MM.1S (cell line): ENCODE measurements at regions not wholly inside any gene's neighbourhood (a gene's known extent, or its start where the extent isn't known, plus 50 kb on each side); places are given as distances from the start of the nearest gene placed in this dataset.

ENCODE experiments used
- DNase-seq: peaks from one replicate; pipeline ENCODE4 v3.0.0-alpha.2; 2015
- H2AFZ ChIP-seq: fragments of 300-600 bp; sonication (generic); 2 replicates; pipeline ENCODE4 v1.6.0; 2016; ENCODE audit warnings: antibody characterized with exemption, low read length
- H3F3A ChIP-seq: fragments of 300-600 bp; sonication (generic); 2 replicates; pipeline ENCODE4 v1.6.1; 2016; ENCODE audit warnings: mild to moderate bottlenecking, antibody characterized with exemption, low read length, moderate library complexity, mixed read lengths; ENCODE audit not compliant: insufficient read depth
- H3K27ac ChIP-seq: fragments of 300-600 bp; sonication (generic); 2 replicates; pipeline ENCODE4 v1.5.1; 2016; ENCODE audit warnings: mild to moderate bottlenecking, low read length
- H3K27me3 ChIP-seq: fragments of 300-600 bp; sonication (generic); replicated peaks from 2 replicates; pipeline ENCODE4 v1.6.0; 2016; ENCODE audit warnings: low read length; ENCODE audit not compliant: insufficient read depth
- H3K36me3 ChIP-seq: fragments of 300-600 bp; sonication (generic); replicated peaks from 2 replicates; pipeline ENCODE4 v1.6.1; 2016; ENCODE audit warnings: mild to moderate bottlenecking, low read length, mixed read lengths; ENCODE audit not compliant: insufficient read depth
- H3K4me1 ChIP-seq: fragments of 300-600 bp; sonication (generic); 2 replicates; pipeline ENCODE4 v1.6.1; 2016; ENCODE audit warnings: low read length, mixed read lengths
- H3K4me2 ChIP-seq: fragments of 300-600 bp; sonication (generic); 2 replicates; pipeline ENCODE4 v1.6.0; 2016; ENCODE audit warnings: low read depth, low read length
- H3K4me3 ChIP-seq: fragments of 300-600 bp; sonication (generic); 2 replicates; pipeline ENCODE4 v1.5.1; 2016; ENCODE audit warnings: low read length, mixed read lengths
- H3K79me2 ChIP-seq: fragments of 300-600 bp; sonication (generic); 2 replicates; pipeline ENCODE4 v1.6.1; 2016; ENCODE audit warnings: mixed run types, low read length, mixed read lengths
- H3K9ac ChIP-seq: fragments of 300-600 bp; sonication (generic); 2 replicates; pipeline ENCODE4 v1.6.1; 2016; ENCODE audit warnings: low read length, mixed read lengths
- H3K9me2 ChIP-seq: fragments of 300-600 bp; sonication (generic); replicated peaks from 2 replicates; pipeline ENCODE4 v1.6.1; 2016; ENCODE audit warnings: mild to moderate bottlenecking, low read length, mixed read lengths; ENCODE audit not compliant: insufficient read depth
- H3K9me3 ChIP-seq: fragments of 300-600 bp; sonication (generic); replicated peaks from 2 replicates; pipeline ENCODE4 v1.6.1; 2016; ENCODE audit warnings: mild to moderate bottlenecking, low read length, mixed read lengths; ENCODE audit not compliant: insufficient read depth
- H4K20me1 ChIP-seq: fragments of 300-600 bp; sonication (generic); 2 replicates; pipeline ENCODE4 v1.6.1; 2016; ENCODE audit warnings: mild to moderate bottlenecking, low read length, moderate library complexity, mixed read lengths; ENCODE audit not compliant: insufficient read depth
- CTCF ChIP-seq: fragments of 300-600 bp; sonication (generic); IDR thresholded peaks from 2 replicates; pipeline ENCODE4 v1.5.1; 2016; ENCODE audit warnings: antibody characterized with exemption, low read length, mixed read lengths
- EZH2 ChIP-seq: fragments of 300-600 bp; sonication (generic); optimal IDR thresholded peaks from 2 replicates; pipeline ENCODE3; 2017; ENCODE audit warnings: low read depth, mild to moderate bottlenecking, antibody characterized with exemption, low read length, mixed read lengths
- EZH2phosphoT487 ChIP-seq: fragments of 300-600 bp; sonication (generic); IDR thresholded peaks from 2 replicates; pipeline ENCODE4 v1.6.1; 2018; ENCODE audit warnings: antibody characterized with exemption, low read length

- H3K9me2 ChIP-seq = no peaks in the 10 kb centered on the region
- H3K9ac ChIP-seq = no peak overlapping the region
- no peak overlapping the region for H3K4me2 ChIP-seq
- H3K9me3 ChIP-seq = no peaks in the 10 kb centered on the region
- H3K79me2 ChIP-seq = no peaks in the 10 kb centered on the region
- no peaks in the 10 kb centered on the region for H3K4me1 ChIP-seq
- TF ChIP-seq EZH2phosphoT487 (no peak), EZH2 (no peak), CTCF (no peak)
- no peak for DNase-seq
- H3F3A ChIP-seq = no peaks in the 10 kb centered on the region
- no peak overlapping the region for H3K27ac ChIP-seq
- no peak overlapping the region for H3K4me3 ChIP-seq
- H4K20me1 ChIP-seq = no peaks in the 10 kb centered on the region
- no peaks in the 10 kb centered on the region for H3K36me3 ChIP-seq
- no peaks in the 10 kb centered on the region for H3K27me3 ChIP-seq
- no peak overlapping the region for H2AFZ ChIP-seq
Measured at GRCh38 chr15:92719021-92719420, 63.4 kb upstream of the FAM174B start.

GRCh38 chr15:92724144-92724543 lies 68.6 kb upstream of the FAM174B start:
- no peak for TF ChIP-seq EZH2
- TF ChIP-seq EZH2phosphoT487 = no peak
- TF ChIP-seq CTCF = no peak
- H3K9me3 ChIP-seq = no peaks in the 10 kb centered on the region
- H3K4me2 ChIP-seq = no peak overlapping the region
- no peak overlapping the region for H3K9ac ChIP-seq
- no peak overlapping the region for H3K27ac ChIP-seq
- H3K79me2 ChIP-seq = no peaks in the 10 kb centered on the region
- no peak overlapping the region for H3K4me3 ChIP-seq
- no peak overlapping the region for H2AFZ ChIP-seq
- no peaks in the 10 kb centered on the region for H4K20me1 ChIP-seq
- H3F3A ChIP-seq = no peaks in the 10 kb centered on the region
- no peaks in the 10 kb centered on the region for H3K36me3 ChIP-seq
- H3K27me3 ChIP-seq = no peaks in the 10 kb centered on the region
- no peaks in the 10 kb centered on the region for H3K9me2 ChIP-seq
- DNase-seq = no peak
- H3K4me1 ChIP-seq = no peaks in the 10 kb centered on the region

- Histone ChIP-seq H3K4me2 (no peak overlapping the region), H3K4me3 (no peak overlapping the region), H3K9ac (no peak overlapping the region), H3K27me3 (no peaks in the 10 kb centered on the region), H4K20me1 (no peaks in the 10 kb centered on the region), H2AFZ (no peak overlapping the region), H3K27ac (no peak overlapping the region), H3K4me1 (no peaks in the 10 kb centered on the region), H3K9me2 (no peaks in the 10 kb centered on the region), H3K36me3 (no peaks in the 10 kb centered on the region), H3F3A (no peaks in the 10 kb centered on the region), H3K9me3 (no peaks in the 10 kb centered on the region), H3K79me2 (no peaks in the 10 kb centered on the region)
- no peak for TF ChIP-seq EZH2
- no peak for TF ChIP-seq EZH2phosphoT487
- no peak for TF ChIP-seq CTCF
- no peak for DNase-seq
Measured at GRCh38 chr15:92725171-92725570, 69.6 kb upstream of the FAM174B start.
